ENCODE measurements at regions not wholly inside any gene's neighbourhood (a gene's known extent, or its start where the extent isn't known, plus 50 kb on each side); places are given as distances from the start of the nearest gene placed in this dataset.

DNA sequence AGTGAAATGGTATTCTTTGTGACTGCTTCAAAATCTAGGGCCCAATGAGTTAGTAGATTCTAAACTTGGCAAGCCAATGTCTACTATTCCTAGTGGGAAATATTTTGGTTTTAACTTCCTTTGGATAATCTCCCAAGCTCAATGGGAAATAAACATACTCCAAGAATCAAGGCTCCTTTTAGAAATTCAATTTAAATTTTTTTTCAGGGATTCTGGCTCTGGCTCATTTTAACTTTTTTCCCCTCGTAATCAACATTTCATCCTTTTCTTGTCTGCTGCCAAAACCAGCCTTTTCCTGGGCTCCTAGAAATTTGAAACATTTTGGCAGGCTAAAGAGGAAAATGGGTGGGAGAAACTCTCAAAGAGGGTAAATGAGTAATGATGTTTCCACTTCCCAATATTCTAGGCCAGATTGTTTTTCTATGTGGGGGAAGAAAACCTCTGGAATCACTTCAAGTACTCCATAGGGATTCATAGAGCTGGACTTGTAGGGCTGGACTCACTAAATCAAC is 85.6 kb upstream of the AGR3 start:
- TF ChIP-seq, protein P1, sequence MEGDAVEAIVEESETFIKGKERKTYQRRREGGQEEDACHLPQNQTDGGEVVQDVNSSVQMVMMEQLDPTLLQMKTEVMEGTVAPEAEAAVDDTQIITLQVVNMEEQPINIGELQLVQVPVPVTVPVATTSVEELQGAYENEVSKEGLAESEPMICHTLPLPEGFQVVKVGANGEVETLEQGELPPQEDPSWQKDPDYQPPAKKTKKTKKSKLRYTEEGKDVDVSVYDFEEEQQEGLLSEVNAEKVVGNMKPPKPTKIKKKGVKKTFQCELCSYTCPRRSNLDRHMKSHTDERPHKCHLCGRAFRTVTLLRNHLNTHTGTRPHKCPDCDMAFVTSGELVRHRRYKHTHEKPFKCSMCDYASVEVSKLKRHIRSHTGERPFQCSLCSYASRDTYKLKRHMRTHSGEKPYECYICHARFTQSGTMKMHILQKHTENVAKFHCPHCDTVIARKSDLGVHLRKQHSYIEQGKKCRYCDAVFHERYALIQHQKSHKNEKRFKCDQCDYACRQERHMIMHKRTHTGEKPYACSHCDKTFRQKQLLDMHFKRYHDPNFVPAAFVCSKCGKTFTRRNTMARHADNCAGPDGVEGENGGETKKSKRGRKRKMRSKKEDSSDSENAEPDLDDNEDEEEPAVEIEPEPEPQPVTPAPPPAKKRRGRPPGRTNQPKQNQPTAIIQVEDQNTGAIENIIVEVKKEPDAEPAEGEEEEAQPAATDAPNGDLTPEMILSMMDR (IDR thresholded peaks at IDR 0.05): no peak
- no peak for TF ChIP-seq POLR2A (IDR thresholded peaks at IDR 0.05)

Measured in breast epithelium (tissue), 3 donors.